Fibroblast of skin of right biceps (primary cell): ENCODE measurements at regions not wholly inside any gene's neighbourhood (a gene's known extent, or its start where the extent isn't known, plus 50 kb on each side); places are given as distances from the start of the nearest gene placed in this dataset.

Experiments
- DNase-seq: peaks from one replicate; pipeline ENCODE4 v3.0.0-alpha.2; 2013

DNA sequence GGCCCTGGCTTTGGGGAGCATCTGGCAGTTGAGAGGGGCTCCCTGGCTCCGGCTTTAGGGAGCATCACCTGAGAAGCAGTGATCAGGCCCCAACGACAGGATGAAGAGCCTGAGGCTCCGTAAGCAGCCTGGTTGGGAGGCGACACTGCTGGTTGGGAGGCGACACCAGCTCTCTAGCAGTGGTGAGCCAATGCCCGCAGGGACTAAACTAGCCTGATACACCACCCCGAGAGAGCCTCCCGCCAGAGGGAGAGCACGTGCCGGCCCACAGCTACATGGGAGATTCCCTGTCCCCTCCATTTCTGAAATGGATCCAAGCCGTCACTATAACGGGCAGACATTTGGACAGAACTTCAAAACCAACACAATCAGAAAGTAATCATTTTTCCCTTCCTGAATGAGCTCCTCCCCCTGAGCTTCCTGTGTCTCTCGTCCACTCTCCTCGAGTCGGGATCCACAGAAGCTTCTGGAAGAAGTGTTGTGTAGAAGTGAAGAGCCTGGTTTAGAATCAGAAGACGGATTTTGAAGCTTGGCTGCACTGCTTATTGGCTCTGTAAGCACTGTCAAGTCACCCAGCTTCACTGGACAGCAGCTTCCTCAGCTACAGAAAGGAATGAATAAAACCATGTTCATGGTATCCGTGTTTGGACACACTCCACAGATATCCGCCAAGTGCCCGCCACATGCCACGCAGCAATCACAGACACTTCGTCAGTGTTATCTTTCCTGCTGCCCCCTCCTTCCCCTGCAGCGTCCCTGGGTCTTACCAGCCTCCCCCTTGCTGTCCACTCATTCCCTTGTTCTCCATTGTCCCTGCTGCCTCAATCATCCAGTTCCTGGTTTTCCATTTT is 199.6 kb downstream of the TTLL2 start:
- DNase-seq, result no peak

DNA sequence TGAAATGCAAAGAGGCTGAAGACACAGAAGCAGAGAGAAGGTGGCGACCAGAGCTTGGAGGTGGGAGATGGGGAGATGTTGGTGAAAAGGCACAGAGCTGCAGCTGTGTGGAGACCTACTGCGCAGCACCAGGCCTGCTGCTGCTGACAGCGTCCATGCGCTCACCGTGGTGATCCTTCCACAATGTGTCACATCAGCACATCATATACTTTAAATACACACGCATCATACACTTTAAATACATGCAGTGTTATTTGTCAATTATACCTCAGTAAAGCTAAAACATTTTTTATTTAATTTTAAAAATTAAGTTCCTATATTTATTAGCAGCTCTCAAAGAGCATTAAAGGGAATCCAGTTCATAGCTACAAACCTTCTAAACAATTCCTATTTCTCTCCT is 200.9 kb downstream of the TTLL2 start:
- DNase-seq, result no peak

DNA sequence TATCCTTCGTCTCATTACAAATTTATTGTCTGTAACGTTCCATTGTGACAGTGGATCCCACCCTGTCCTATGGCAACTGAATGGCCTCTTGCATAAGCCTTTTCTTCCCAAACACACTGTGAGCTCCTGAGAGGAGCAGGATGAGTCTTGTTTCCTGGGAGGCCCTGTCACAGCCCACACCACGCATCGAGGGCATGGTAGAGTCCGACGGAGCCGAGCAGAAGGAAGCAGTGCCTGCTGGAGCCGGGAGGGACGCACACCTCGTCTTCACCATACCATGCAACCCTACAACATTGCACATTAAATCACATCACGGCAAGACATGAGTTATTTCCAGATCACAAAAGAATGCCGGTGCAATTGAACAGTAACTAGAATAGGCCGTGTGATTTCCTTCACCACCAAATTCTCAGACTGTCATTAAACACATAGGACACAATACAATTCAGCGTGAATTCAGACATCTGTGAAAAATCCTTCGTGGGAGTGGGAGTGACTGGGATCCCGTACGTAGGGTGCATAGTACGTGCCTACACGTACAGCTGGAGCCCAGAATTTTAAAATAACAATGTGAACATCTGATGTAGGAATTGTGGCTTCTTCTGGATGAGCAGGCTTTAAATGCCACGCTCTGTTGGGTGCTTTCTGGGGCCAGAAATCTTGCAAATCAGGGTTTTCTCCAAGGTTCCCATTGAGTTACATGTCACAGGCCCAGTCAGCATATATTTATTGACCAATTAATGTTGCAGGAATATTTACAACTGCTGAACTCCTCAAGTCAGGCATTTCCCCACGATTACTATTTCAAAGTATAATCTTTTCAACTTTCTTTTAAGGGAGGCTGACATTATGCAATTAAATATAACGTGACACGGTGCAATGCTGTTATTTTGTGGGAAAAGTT is 201.8 kb downstream of the TTLL2 start:
- DNase-seq, result no peak

DNA sequence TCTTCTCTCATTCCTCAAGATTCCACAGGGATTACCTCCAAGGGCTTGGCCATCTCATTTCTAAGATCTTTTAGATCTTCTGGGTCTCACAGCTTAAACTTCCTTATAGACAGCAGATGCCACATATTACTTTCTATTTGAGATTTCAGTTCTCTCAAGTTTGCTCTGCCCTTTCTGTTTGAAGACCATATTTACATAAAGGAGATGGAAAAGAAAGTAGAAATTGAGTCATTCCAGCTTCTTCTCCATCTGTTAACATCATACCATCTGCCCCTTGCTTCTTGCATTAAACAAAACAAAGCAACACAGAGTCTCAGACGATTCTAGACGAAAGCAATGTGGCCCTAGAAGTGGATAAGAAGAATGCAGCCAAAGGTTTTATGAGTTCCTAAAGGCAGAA is 203.4 kb downstream of the TTLL2 start:
- no peak for DNase-seq

DNA sequence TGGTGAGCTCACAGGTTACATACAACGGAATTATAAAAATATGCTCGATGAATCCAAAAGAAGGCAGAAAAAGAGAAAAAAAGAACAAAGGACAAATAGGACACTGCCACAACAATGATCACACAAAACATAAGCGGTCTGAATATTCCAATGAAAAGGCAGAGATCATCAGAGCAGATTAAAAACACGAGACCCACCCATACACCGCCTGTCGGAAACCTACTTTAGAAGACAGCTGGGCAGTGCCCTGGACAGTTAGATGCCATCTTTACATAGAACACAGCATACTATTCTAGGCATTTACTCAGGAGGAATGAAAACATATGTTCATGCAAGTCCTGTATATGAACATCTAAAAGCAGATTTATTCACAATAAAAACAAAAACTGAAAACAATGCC is 204.1 kb downstream of the TTLL2 start:
- no peak for DNase-seq

DNA sequence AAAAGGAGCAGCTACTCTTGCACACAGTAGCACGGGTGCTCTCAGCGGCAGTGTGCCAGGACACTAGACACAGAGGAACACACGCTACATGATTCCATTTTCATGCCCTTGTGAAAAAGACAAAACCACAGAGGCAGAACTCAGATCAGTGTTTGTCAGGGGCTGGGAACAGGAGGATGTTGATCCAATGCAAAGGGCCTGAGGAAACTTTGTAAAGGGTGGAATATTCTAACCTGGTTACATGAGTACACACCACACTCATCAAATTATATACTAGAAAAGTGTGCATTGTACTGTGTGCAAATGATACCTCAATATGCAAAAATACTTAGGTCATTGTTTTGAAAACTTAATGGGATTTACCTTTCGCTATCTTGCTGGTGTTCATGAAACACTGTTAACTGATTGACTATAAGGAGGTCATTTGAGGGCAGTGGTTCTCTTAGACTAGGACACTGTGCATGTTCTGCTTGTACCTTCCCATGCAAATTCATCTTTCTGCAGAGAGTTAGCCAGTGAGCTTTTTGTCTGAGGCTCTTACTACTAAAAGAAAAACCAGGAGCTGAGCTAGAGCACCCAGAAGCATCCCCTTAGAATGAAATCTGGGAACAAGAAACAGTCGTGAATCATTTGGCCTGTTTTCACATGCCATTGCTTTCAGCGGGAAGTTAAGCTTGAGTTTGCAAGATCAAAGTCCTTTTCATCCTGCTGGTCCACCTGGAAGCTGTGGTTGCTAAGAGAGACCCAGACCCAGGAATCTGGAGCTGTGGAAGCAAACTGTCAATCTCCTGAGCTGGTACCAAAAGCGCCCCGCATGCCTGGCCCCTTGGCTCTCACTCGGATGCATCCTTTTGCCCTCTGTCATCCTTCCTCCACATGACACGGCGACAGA is 204.8 kb downstream of the TTLL2 start:
- no peak for DNase-seq

DNA sequence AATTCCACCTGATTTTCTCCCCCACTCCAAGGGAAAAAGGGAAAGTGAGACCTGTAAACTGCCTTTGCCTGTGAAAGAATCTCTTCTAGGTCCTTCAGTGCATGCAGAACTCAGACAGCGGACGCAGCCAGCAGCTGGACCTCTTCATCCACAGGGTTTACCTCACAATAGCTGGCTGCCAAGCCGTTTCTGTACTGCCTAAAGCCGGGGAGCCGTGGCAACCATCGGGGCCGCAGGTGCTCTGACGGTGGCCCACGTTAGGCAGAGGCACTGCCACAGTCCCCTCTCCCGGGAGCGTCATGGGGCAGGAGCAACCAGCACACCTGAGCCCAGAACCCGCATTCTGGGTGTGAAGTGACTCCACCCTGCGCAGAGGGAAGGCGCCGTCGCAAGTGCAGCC is 206.1 kb downstream of the TTLL2 start:
- DNase-seq, result no peak

DNA sequence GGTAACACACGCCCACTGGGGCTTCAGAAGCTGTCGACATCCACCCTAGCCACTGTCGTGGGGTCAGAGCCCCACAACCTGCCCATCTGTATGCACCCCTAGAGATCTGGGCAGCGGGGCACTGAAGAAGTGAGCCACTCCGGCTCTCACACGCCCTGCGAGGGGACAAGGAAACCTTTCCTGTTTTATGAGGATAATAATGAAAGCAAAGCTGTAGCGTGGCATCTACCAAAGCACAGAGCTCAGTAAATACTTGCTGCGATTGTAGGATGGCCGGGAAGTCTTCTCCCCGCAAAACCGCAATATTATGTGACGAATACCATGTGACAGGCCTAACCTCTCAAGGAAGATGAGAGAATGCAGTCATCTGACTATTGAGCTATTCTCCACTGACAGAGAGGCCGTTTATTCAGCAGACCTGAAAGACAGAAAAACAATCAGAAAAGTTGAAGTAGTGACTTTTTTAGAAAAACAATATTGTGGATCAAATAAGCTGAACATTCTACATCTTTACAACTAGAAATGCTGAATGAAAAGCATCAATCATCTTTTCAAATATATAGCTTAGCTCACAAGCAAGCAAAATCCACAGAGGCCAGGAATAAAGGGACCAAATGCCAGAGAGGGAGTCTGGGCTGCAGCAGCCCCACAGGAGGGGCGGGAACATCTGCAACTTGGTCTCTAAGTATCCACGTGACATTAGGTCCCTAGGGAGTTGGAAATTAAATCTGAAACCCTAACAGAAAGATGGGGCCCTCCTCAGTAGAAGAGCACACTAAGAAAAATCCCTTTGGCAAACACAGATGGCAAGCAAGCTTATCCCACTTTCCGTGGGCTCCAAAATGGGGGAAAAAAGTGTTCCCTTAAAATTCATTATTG is 207.8 kb downstream of the TTLL2 start:
- DNase-seq, result no peak

DNA sequence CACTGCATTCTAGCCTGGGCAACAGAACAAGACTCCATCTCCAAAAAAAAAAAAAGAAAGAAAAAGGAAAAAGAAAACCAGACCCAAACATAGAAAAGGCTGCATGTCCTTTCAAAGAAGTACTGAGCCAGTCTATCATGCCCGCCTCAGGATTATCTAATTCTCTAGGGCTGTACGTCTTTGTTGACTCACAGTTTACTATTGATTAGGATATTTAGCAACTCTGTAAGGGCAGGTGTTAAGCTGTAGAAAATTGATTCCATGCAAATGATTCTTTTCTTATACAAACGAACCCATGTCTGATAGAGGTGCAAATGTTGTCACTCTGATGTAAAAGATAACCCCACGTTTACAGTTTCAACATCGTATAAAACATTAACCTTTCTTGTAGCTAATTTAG is 209.0 kb downstream of the TTLL2 start:
- DNase-seq, result no peak

DNA sequence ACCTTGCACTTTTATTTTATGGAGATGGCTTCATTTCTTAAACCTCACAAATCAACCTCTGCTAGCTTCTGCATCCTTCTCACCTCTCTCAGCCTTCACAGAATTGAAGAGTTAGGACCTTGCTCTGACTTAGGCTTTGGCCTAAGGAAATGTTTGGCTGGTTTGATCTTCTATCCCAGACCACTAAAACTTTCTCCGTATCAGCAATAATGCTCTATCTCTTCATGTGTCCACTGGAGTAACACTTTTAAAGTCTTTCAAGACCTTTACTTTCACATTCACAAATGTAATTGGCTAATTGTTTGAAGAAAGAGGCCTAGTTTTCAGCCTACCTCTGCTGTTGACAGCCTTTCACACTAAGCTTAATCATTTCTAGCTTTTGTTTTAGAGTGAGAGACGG is 212.9 kb downstream of the TTLL2 start:
- no peak for DNase-seq

DNA sequence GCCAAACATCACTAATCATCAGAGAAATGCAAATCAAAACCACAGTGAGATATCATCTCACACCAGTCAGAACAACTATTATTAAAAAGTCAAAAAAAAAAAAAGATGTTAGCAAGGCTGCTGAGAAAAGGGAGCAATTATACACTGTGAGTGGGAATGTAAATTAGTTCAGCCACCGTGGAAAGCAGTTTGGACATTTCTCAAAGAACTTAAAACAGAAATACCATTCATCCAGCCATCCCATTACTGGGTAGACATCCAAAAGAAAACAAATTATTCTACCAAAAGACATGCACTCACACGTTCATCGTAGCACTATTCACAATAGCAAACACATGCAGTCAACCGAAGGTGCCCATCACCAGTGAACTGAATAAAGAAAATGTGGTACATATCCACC is 213.9 kb downstream of the TTLL2 start:
- no peak for DNase-seq

DNA sequence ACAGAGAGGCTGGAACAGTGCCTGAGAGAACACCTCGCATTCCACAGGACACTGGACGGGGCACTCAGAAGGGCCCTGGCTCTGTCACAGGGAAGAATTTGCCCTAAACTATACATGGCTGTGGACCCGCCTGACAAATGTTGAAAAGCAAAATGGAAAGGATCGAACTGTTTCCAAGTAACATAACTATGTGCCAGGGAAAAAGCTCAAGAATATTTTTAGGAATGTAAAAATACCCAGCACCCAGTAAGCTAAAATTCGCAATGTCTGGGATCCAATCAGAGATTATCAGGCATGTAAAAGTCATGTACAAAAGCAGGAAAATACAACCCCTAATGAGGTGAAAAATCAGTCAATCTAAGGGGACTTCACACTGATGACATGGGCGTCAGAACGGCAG is 215.9 kb downstream of the TTLL2 start:
- DNase-seq, result no peak

DNA sequence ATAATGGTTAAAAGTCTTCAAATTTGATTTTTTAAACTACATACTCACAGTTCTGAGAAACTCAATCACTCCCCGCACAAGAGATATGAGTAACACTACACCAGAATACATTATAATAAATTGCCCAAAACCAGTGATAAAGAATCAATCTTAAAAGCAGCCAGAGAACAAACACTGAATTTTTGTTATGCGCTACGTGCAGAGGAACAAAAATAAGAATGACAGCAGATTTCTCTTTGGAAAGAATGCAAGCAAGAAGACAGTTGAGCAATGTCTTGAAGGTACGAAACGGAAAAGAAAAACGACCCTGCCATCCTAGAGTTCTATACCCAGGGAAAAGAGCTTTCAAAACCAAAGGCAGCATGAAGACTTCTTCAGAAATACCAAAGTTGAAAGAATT is 216.7 kb downstream of the TTLL2 start:
- DNase-seq, result no peak

DNA sequence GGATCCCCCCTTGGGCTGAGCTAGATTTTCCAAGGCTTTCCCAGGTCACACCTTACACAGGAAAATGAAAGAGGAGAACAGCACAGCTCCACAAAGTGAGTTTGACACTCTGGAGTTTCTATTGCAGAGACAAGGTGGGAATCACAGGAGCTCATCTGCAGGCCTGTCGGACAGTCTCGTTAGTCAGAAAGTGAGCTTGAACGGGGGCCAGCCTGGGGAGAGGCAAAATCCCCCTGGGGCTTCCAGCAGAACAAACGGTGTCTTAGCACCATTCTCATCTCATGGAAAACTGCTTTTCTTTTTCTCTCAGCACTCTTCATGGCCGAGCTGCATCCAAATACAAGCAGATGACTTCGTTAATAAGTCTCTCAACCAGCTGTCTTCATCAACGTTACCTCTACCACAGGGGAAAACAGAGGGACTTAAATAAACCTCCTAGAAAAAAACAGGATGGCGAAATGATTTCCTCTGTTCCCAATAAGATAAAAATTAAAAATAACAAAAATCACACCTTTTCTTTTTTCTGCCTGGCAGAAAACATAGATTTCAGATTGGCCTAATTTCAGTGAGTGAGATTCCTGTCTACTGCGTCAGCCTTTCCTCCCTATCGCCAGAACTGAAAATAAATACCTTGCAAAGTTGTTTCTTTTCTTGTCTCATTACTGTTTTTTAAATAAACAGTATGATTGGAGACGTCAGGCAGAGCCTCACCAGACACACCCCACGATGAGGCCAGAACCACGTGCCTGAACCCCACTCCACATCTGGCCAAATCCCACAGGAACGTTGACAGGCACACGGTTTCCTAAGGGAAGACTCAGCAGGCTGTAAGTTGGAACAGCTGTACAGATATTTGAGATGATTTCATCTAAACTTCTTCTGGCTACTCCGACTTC is 219.0 kb downstream of the TTLL2 start:
- DNase-seq, result peak; percentile 26

DNA sequence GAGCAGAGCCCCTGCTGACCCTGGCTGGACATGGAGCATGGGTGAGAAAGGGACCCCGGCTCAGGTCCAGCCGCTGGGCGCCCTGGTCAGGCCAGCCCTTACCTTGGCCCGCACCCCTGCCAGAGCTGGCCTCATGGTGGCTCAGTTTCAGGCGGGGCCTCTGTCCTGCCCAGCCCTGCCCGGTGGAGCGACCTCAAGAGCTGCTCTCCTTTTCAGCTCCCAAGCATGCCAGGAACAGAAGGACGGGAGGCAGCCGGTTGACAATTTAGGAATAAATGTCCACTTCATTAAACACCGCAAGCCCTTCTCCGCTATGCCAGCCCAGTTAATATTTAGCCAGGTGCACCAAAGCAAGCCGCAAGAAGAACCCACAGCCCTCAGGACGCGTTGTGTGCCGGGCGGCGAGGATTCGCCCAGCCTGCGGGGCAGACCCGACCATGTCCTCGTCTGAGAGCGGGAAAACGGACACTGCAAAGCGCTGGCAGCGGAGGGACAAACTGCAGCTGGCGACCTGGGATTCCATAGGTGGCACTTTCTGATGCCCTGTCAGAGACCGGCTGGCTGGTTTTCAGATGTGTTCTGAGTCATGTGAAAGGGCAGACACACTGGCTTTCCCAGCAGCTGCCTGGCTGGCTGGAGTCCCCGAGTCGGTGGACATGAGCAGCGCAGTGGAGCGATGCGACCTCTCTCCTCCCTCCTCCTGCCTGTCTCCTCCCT is 221.9 kb downstream of the TTLL2 start:
- DNase-seq, result no peak

DNA sequence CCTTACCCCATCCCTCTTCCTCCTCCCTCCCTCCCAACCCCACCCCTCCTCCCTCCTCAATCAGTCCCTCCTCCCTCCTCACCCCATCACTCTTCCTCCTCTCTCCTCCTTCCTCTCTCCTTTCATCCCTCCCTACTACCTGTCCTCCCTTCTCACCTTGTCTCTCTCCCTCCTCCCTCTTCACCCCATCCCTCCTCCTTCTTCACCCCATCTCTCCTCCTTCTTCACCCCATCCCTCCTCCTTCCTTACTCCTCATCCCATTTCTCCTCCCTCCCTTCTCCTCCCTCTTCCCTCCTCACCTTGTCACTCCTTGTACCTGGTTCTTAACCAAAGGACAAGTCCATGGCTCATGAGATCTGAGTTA is 222.4 kb downstream of the TTLL2 start:
- no peak for DNase-seq

DNA sequence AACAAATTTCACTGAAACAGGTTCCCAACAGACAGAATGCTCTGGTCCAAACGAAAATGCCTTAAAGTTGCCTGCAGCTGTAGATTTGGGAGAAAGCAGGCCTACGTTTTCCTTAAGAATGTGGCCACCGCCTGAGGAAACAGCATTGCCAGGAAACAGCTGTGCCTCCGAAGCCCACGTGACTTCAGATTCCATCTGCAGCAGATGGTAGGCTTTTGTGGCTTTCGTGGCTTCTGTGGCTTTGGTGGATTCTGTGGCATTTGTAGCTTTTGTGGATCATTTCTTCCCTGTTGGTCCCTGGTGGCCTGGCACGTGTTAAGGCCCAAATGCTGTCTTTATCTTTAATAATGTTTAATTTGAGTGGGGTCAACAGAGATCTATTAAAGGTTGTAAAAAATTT is 222.9 kb downstream of the TTLL2 start:
- peak; percentile 2 for DNase-seq

DNA sequence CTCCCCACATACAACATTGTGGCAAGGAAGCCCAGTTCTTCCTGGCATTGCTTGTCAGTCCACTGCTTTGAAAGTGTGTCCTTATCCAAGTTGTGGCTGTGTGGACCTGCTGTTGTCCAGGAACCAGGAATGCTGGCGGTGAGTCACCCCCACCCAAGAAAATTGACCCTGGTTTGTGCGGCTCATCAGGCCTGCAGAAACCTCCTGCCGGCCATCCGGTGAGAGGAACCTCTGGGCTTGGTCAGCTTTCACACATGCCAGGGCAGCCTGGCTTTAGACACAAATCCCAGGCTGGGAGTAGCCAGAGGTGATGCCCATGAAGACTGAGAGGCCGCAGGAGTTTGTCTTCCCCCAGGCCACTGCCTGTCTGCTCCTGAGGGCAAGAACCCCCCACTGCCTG is 223.6 kb downstream of the TTLL2 start:
- DNase-seq, result no peak

DNA sequence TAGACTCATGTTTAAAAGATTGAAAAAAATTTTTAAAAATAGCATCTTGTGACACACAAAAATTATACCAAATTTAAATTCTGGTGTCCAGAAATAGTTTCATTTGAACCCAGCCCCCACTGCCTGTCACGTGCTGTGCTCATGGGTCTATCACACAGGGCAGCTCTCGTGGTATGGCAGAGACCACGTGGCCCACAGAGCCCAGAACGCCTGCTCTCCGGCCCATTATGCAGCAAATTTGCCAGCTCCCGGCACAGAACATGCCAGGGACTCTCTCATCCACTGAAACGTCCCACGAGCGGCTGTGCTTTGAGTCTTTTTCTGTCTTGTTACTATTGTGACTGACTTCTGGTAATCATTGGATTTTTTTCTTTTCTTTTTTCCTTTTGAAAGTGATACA is 224.3 kb downstream of the TTLL2 start:
- DNase-seq, result no peak

DNA sequence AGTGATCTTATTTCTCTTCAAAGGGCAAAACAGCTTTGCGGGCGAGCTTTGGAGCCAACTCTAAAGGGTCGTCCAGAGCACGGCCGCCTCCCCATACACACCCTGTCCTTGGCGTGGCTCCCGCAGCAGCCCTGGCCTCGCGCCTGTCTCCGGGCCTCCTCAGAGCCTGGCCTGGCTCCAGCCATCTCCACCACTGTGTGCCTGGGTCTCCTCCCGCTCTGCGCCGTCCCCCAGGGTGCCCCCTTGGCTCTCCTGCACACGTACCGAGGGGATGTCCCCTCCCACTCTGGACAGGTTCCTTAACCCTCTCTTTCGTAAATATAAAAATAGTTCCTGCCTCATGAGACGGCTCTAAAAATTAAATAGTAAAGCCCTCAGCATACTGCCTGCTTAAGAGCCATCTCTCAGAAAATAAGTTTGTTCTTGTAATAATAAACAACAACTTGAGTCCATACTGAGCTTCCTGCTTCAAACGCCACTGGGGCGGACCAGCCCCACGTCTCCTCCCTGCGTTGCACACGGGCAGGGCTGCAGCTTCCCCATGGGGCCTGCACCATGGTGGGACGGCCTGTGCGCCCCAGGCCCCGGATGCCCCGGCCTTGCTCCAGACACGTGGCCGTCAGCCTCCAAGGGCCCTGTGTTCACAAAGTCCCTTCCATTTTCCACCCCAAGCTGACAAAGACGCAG is 226.2 kb downstream of the TTLL2 start:
- no peak for DNase-seq
